Activated CD4-positive, alpha-beta memory T cell treated with anti-CD3 and anti-CD28 coated beads for 36 hours (primary cell): ENCODE measurements at regions not wholly inside any gene's neighbourhood (a gene's known extent, or its start where the extent isn't known, plus 50 kb on each side); places are given as distances from the start of the nearest gene placed in this dataset.

ENCODE experiments used
- CTCF ChIA-PET: fragments of 350-600 bp; sonication (Branson Sonifier 250); formaldehyde crosslinking; loops from one replicate; lab custom pipeline; 2021; ENCODE audit warnings: antibody characterized with exemption, inconsistent platforms; lab: Charles Lee
- POLR2A ChIA-PET: fragments of 350-600 bp; sonication (Branson Sonifier 250); formaldehyde crosslinking; loops from one replicate; lab custom pipeline; 2021; ENCODE audit warnings: antibody characterized with exemption; lab: Charles Lee
- DNase-seq: peaks from one replicate; pipeline ENCODE4 v3.0.0-alpha.2; 2020
- H3K27ac Mint-ChIP-seq: one replicate; pipeline ENCODE4 v1.8.0; 2021; ENCODE audit warnings: mixed read lengths
- H3K27me3 Mint-ChIP-seq: one replicate; pipeline ENCODE4 v1.8.0; 2021; ENCODE audit warnings: mixed read lengths
- H3K36me3 Mint-ChIP-seq: one replicate; pipeline ENCODE4 v1.8.0; 2021; ENCODE audit warnings: mixed read lengths
- H3K4me1 Mint-ChIP-seq: one replicate; pipeline ENCODE4 v1.8.0; 2021; ENCODE audit warnings: low read depth, mixed read lengths
- H3K4me3 Mint-ChIP-seq: one replicate; pipeline ENCODE4 v1.8.0; 2021; ENCODE audit warnings: mild to moderate bottlenecking, mixed read lengths
- H3K9me3 Mint-ChIP-seq: one replicate; pipeline ENCODE4 v1.8.0; 2021; ENCODE audit warnings: mixed read lengths
- intact Hi-C: fragments of 100-400 bp; cut with micrococcal nuclease; formaldehyde crosslinking; loops from one replicate; pipeline ENCODE4 v1.15.1; 2023

DNA sequence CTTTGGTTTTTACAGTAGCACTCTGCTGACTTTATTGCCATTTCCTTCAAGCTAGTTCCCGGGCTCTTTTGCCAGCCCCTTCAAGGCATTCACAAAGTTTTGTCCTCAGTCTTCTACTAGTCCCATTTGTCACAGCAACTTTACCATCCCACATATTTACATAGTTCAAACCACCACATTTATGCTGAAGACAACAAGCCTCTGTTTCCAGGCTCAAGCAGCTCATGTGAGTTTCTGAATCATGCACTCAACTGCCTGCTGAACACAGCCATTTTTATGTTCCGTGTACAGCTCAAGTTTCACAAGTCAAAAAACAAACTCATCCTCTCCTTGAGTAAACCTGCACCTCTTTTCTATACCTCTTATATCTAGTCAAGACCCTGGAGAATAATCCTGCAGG lies 977.0 kb upstream of the SLC10A2 start:
- intact Hi-C loops, result no loop called here

DNA sequence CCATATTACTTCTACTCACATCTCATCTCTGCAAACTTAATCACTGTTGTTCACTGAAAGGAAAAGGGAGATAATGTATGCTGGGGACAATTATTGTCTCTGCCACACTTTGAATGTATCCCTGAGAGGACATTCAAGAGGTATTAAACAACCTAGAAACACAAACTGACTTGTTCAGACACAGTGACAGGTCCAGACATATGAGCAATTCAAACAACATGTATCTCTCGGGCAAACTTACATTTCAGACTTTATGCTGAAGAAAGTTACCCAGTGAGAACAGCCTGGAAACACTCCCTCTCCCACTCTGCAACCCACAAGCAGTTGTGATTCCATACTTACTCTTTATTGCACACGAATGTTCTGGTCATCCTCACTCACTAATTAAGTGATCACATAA lies 968.7 kb upstream of the SLC10A2 start:
- POLR2A ChIA-PET, result no interaction called here

More for the DNA sequence above, 977.0 kb upstream of the SLC10A2 start:
- DNase-seq, result no peak
- CTCF ChIA-PET, result no interaction called here
- H3K27ac Mint-ChIP-seq, result no peak overlapping the region
- H3K27me3 Mint-ChIP-seq, result no peaks in the 10 kb centered on the region
- POLR2A ChIA-PET, result no interaction called here
- no peak overlapping the region for H3K4me3 Mint-ChIP-seq
- H3K9me3 Mint-ChIP-seq, result peaks cover 14% of the 10 kb centered on the region
- H3K36me3 Mint-ChIP-seq, result no peaks in the 10 kb centered on the region
- no peaks in the 10 kb centered on the region for H3K4me1 Mint-ChIP-seq

DNA sequence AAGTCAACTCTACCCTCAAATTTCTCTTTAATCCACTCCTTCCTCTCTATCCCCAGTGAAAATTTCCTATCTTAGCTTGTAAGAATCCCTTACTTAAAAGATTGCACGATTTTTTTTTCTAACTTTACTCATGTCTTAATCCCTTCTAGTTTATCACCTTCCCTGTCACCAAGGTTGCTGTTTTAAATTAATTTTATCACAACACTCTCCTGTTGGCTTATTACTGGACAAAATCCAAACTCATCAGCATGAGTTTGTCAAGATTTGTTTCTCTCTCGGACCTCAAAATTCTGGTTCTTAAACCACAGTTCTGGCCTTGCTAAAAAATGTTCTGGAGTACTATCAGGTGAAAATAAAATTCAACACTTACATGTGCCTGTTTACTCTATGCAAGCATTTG lies 959.1 kb upstream of the SLC10A2 start:
- ChIA-PET CTCF (no interaction called here), POLR2A (no interaction called here)
- no peak for DNase-seq
- H3K4me3 Mint-ChIP-seq, result no peak overlapping the region
- peaks cover 17% of the 10 kb centered on the region for H3K9me3 Mint-ChIP-seq
- H3K27me3 Mint-ChIP-seq, result no peaks in the 10 kb centered on the region
- no peaks in the 10 kb centered on the region for H3K36me3 Mint-ChIP-seq
- no peaks in the 10 kb centered on the region for H3K4me1 Mint-ChIP-seq
- H3K27ac Mint-ChIP-seq, result no peak overlapping the region
- intact Hi-C loops, result no loop called here

More for the DNA sequence above, 968.7 kb upstream of the SLC10A2 start:
- CTCF ChIA-PET, result no interaction called here
- Mint-ChIP-seq H3K9me3 (peaks cover 9% of the 10 kb centered on the region), H3K27me3 (no peaks in the 10 kb centered on the region), H3K4me1 (no peaks in the 10 kb centered on the region), H3K36me3 (no peaks in the 10 kb centered on the region), H3K27ac (no peak overlapping the region), H3K4me3 (no peak overlapping the region)
- no peak for DNase-seq
- intact Hi-C loops, result no loop called here

DNA sequence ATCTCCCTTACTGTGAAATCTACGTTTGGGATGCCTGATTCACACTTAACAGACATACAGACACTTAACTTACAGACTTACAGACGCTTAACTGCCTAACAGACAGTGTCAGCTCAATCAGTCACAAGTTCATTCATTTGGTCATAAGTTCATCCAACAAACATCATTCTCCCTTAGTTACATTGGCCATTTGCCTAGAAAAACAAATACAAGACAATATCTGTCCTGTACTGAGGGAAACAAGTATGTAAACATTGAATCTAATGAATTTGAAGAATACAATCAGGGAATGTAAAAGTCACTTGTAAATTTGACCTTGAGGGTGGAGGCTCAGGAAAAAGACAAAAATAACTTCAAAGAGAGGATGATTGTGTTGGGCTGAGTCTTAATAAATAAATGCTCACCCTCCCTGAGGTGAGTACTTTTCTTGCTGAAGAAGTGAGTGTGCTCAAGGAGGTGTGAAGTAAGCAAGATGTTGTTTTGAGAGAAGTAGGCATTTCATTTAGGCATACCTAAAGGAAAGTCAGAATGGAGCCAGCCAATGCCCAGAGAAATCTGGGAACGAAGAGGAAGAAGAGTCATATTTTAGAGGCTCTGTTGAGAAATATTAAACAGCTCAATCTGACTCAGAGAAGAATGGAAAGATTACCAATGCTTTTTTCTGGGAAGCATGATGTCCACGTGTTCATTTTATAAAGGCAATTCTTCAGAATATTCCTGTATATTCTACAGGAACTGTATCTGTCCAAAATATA lies 958.4 kb upstream of the SLC10A2 start:
- Mint-ChIP-seq H3K4me1 (no peaks in the 10 kb centered on the region), H3K36me3 (no peaks in the 10 kb centered on the region), H3K27me3 (no peaks in the 10 kb centered on the region), H3K4me3 (no peak overlapping the region), H3K27ac (no peak overlapping the region), H3K9me3 (peaks cover 17% of the 10 kb centered on the region)
- ChIA-PET POLR2A (no interaction called here), CTCF (no interaction called here)
- intact Hi-C loops, result no loop called here
- DNase-seq, result no peak

DNA sequence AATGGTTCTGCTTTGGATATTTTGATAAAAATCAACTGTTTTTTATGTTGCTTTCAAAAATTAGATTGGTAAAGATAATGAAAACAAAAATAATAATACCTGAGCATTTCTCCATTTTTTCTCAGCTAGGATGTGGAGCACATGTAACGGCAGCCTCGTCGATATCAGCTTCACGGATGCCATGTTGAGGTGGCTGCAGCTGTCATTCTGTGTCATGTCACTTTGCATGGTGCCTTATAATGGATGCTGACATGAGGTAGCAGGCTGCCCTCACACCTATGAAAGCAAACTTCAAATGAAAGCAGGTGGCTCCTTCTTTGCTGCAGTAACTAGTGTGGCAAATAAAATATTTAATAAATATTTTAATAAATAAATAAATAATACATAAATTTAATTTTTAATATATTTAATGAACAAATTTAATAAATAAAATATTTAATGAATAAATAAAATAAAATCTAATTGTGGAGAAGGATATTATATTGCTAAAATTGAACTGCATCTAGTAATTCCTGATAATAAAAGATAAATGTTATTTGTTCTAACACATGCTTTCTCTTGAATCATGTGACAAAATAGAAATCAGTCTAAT lies 955.7 kb upstream of the SLC10A2 start:
- H3K4me3 Mint-ChIP-seq, result no peak overlapping the region
- intact Hi-C loops, result no loop called here
- DNase-seq, result no peak
- ChIA-PET POLR2A (no interaction called here), CTCF (no interaction called here)
- H3K36me3 Mint-ChIP-seq, result no peaks in the 10 kb centered on the region
- no peaks in the 10 kb centered on the region for H3K4me1 Mint-ChIP-seq
- H3K9me3 Mint-ChIP-seq, result peaks cover 13% of the 10 kb centered on the region
- H3K27ac Mint-ChIP-seq, result no peak overlapping the region
- H3K27me3 Mint-ChIP-seq, result no peaks in the 10 kb centered on the region

DNA sequence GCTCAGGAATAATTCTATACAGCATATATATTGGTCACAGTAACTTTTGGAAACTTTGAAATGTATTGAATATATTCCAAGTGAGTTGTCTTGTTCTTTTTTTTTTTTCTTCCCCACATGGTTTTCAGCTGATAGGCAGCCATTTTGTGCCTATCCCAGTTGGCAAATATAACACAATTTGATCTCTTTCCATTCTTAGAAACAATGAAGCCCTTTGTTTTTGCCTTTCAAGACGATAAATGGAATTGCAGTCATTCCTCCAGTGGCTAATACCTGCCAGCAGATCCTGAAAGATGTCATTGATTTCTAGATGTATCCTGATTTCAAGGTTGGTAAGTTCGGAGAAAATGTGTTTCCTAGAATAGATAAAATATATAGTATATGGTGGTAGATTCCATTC lies 951.1 kb upstream of the SLC10A2 start:
- Mint-ChIP-seq H3K4me1 (no peaks in the 10 kb centered on the region), H3K4me3 (no peak overlapping the region), H3K27me3 (no peaks in the 10 kb centered on the region), H3K27ac (no peak overlapping the region), H3K36me3 (no peaks in the 10 kb centered on the region), H3K9me3 (peaks cover 14% of the 10 kb centered on the region)
- DNase-seq, result no peak
- intact Hi-C loops, result no loop called here
- ChIA-PET CTCF (no interaction called here), POLR2A (no interaction called here)

DNA sequence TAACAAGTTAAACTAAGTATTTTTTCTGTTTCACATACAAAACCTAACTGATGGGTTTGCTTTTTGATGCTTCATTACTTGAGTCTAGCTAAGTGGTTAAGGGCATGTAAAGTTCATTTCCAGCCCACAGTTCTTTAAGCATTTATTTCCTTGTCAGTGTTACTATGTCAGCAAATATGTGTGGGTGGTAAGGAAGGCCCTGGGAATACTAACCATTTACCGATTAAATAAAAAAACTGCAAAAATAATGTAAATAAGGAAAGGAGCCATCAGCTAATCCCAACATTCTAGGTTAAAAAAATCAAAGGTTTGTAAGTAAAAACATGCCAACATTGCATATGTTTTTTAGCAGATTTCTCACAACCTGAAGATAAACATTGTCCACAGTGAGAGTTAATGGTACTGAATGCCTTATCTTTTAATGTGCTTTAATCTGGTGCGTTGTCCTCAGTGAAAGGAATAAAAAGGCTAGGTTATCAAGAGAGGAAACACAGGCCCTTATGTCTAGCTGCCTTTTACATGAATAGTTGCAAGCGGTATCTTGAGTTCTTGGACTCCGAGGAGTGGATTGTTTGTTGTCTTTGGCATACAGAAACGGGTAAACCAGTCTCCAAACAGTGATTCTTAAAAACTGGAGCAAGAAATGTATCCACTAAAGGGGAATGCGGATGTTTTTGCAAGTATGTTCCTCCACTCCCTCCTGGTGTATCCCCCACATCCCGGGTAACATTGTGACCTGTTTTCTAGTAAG lies 949.6 kb upstream of the SLC10A2 start:
- intact Hi-C loops, result no loop called here
- peaks cover 12% of the 10 kb centered on the region for H3K9me3 Mint-ChIP-seq
- POLR2A ChIA-PET, result no interaction called here
- no peaks in the 10 kb centered on the region for H3K4me1 Mint-ChIP-seq
- no peaks in the 10 kb centered on the region for H3K36me3 Mint-ChIP-seq
- no peaks in the 10 kb centered on the region for H3K27me3 Mint-ChIP-seq
- no peak overlapping the region for H3K27ac Mint-ChIP-seq
- no peak for DNase-seq
- H3K4me3 Mint-ChIP-seq, result no peak overlapping the region
- CTCF ChIA-PET, result no interaction called here

DNA sequence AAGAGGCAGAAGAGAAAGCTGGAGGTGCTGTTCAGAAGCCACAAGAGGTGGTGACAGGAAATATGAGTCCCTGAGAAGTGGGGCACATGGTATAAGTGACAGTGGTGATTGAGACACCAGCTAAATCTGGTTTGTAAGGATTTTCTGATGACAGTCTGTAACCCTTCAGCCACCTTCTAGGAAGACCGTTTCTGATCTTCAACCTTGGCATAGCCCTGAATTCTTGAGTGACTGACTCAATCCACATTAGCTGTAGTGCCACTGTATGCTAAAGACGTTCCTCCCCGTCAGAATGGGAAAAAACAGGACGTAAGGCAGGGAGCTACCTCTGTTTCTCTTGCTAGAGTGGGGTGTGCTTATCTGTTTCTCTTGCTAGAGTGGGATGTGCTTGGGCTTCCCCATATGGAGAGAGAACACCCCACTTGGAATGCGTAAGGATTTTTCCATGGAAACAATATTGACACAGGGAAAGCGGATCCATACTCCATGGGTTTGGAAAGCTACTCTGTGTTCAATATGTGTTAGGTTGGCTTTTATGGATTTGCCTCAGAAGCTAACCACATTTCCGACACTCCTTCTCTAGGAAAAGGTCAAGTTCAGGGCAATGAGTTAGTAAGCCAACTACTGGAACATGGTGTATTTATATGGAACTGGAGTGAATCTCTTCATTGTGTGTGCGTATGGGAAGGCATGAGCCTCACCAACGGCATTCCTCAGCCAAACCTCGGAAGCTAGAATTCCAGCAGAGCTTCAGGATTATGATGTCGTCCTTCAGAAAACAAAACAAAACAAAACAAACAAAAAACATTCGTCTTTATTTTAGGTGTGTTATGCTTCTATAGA lies 948.8 kb upstream of the SLC10A2 start:
- DNase-seq, result no peak
- intact Hi-C loops, result no loop called here

DNA sequence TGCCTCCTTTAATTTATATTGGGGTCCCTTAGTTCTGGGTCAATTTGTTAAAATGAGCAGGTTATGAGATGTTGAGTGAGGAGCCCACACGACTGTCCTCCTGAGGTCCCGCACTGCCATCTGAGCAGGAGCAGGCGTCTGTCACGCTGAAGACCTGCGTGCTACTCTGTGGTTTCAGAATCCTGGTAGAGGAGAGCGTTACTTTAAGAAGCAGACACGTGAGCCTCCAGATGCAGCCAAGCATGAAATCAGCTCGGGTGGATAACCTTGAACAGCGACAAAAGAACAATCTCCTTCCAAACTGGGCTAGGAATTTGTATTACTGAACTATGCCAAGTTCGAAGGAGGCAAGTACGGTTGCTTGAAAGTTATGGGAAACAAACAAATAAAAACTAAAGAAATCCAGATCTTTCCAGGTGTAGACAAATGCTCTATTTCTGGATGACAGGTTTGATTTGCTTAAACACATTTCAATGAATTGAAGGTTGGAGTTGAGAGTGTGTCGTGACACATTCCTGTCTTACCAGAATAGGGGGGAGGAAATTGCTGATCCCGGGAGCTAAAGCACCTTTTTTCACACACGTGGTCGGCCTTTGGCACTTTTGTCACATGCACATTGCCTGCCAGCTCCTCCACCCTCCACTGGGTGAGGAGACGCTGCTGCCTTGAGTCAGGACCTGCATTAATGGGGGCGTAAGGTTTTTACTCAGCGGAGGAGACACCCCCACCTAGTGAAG lies 945.5 kb upstream of the SLC10A2 start:
- Mint-ChIP-seq H3K27ac (no peak overlapping the region), H3K36me3 (no peaks in the 10 kb centered on the region), H3K4me1 (no peaks in the 10 kb centered on the region), H3K4me3 (no peak overlapping the region), H3K9me3 (peaks cover 10% of the 10 kb centered on the region), H3K27me3 (no peaks in the 10 kb centered on the region)
- no peak for DNase-seq
- ChIA-PET CTCF (no interaction called here), POLR2A (no interaction called here)
- intact Hi-C loops, result no loop called here

More for the DNA sequence above, 948.8 kb upstream of the SLC10A2 start:
- ChIA-PET POLR2A (no interaction called here), CTCF (no interaction called here)
- Mint-ChIP-seq H3K27ac (no peak overlapping the region), H3K4me1 (no peaks in the 10 kb centered on the region), H3K36me3 (no peaks in the 10 kb centered on the region), H3K9me3 (peaks cover 12% of the 10 kb centered on the region), H3K27me3 (no peaks in the 10 kb centered on the region), H3K4me3 (no peak overlapping the region)

DNA sequence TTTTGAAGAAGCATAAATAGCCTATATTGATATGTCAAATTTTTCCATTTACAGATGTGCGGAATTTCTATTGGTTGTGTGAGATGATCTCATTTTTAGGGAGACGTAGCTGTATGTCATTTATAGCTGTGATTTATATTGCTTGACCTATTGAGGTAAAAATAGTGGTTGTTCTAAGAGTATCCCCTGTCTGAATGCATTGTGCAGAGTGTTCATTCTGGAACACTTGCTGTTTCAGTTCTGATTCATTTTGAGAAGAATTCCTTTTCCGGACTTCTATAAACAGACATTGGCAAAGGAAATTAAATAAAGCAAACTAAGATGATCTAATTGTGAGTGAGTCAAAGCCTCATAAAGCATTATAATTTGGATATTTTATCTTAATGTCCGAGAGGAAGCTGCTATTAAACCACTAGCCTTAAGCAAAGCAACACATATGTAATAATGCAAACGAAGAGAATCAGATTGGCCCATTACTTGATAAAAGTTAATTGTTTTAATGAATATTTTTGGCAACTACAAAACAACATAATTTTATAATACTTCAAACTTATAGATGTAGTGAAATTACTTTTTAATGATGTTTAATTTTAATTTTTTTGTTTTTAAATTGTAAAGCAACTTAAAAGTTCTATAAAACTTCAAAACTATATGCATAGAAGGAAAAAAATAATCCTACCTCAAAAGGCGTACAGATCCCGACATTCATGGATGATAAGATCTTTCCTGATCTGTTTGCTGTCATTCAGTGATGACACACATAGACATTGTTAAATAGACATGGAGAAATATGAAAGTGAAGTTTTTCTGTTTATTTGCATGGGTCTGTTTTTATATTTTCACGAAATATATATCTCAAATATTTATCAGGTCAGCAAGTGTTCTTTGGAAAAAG lies 942.6 kb upstream of the SLC10A2 start:
- POLR2A ChIA-PET, result no interaction called here
- CTCF ChIA-PET, result no interaction called here
- intact Hi-C loops, result no loop called here
- DNase-seq, result no peak
- Mint-ChIP-seq H3K4me1 (no peaks in the 10 kb centered on the region), H3K27me3 (no peaks in the 10 kb centered on the region), H3K4me3 (no peak overlapping the region), H3K9me3 (peaks cover 4% of the 10 kb centered on the region), H3K36me3 (no peaks in the 10 kb centered on the region), H3K27ac (no peak overlapping the region)

DNA sequence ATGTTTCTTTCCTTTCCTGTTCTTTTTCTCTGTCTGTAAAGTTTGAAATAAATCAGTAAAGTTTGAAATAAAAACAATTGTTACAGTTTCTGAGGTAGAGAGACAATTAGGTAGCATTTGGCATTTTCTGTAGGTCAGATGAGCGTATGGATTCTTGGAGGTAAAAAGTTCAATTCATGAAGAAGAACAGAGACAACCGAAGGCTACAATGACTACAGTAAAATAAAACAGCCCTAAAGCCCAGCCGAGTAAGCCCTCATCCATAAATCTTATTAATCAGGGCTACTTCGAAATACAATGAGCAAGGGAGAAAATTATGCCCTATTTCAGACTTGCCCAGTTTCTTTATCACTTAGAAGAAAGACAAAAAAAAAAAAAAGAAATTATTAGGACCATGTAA lies 941.9 kb upstream of the SLC10A2 start:
- H3K9me3 Mint-ChIP-seq, result no peaks in the 10 kb centered on the region
- H3K36me3 Mint-ChIP-seq, result no peaks in the 10 kb centered on the region
- H3K4me3 Mint-ChIP-seq, result no peak overlapping the region

More for the DNA sequence above, 941.9 kb upstream of the SLC10A2 start:
- Mint-ChIP-seq H3K27me3 (no peaks in the 10 kb centered on the region), H3K27ac (no peak overlapping the region), H3K4me1 (no peaks in the 10 kb centered on the region)
- intact Hi-C loops, result no loop called here
- CTCF ChIA-PET, result no interaction called here
- no peak for DNase-seq
- POLR2A ChIA-PET, result no interaction called here
